ENCODE measurements at regions not wholly inside any gene's neighbourhood (a gene's known extent, or its start where the extent isn't known, plus 50 kb on each side); places are given as distances from the start of the nearest gene placed in this dataset.

- TF ChIP-seq CTCF (IDR thresholded peaks at IDR 0.05) (no peak), POLR2A (IDR thresholded peaks at IDR 0.05) (no peak), EP300 (IDR thresholded peaks at IDR 0.05) (no peak)
These were observed 305.7 kb downstream of the DYSF start for GRCh38 chr2:71759060-71759459.

All from tibial nerve (tissue), 4 donors.